ENCODE measurements at regions not wholly inside any gene's neighbourhood (a gene's known extent, or its start where the extent isn't known, plus 50 kb on each side); places are given as distances from the start of the nearest gene placed in this dataset.

DNA sequence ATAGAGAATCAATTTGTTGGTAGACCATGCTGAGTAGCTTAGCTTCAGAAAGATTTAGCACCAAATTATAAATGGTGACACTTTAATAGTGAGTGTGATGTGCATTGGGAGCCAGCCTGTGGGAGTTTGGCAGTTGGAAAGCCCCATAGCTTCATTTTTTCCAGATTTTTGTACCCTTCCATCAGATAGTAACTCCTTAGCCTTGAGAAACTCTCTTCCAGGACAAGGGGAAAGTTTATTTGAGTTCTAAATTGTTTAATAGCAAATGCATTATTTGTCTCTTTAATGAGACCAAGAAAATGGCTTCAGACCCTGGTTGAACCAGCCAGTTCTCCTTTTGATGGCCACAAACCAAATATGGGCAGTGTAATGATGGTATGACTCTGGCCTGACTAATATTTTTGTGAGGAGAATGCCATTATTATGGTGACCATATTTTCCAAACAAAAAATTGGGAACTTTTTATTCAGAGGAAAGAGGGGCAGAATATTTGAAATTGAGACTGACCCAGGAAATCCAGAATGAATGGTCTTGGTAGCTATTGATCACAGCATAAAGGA, 49.8 kb downstream of the PLCE1 start:
- Histone ChIP-seq H3K27ac (ENCODE audit: low read depth, low read length, poor library complexity, severe bottlenecking) (no peak overlapping the region), H3K4me2 (ENCODE audit: low read length) (no peak overlapping the region)

DNA sequence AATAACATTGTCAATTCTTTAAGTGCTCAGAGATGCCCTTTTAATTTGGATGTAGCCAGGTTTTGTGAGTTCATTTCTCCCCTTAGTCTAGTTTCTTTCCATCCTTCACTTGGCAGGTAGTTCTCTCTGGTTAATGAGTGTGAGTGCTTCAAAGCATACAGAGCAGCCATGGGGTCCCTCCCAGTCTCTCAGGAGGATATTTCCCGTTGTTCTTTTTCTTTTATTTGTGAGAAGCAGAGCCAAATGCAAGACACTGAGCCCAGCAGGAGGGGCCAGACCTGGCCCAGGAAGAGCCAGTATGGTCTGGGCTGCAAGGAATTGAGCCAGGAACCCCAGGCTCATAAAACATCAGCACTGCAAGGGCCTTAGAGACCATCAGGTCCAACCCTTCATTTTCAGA, 52.4 kb downstream of the PLCE1 start:
- Histone ChIP-seq H3K4me3 (ENCODE audit: low read depth, low read length, poor library complexity, severe bottlenecking) (no peak overlapping the region), H3K36me3 (ENCODE audit: insufficient read depth, low read length) (no peaks in the 10 kb centered on the region), H3K79me2 (ENCODE audit: insufficient read depth, low read length) (no peaks in the 10 kb centered on the region), H3K27me3 (ENCODE audit: insufficient read depth, low read length) (no peaks in the 10 kb centered on the region), H3K4me2 (ENCODE audit: low read length) (no peak overlapping the region), H3K9me2 (ENCODE audit: low read depth, low read length) (no peaks in the 10 kb centered on the region), H3K27ac (ENCODE audit: low read depth, low read length, poor library complexity, severe bottlenecking) (no peak overlapping the region), H4K20me1 (ENCODE audit: insufficient read depth, low read length) (no peaks in the 10 kb centered on the region), H3K4me1 (ENCODE audit: insufficient read depth, low read length, severe bottlenecking) (no peaks in the 10 kb centered on the region), H3F3A (ENCODE audit: insufficient read depth, low read length) (no peaks in the 10 kb centered on the region), H2AFZ (ENCODE audit: low read length) (no peak overlapping the region), H3K9ac (ENCODE audit: low read length) (no peak overlapping the region), H3K9me3 (ENCODE audit: low read length) (no peaks in the 10 kb centered on the region)
- TF ChIP-seq, protein P1, sequence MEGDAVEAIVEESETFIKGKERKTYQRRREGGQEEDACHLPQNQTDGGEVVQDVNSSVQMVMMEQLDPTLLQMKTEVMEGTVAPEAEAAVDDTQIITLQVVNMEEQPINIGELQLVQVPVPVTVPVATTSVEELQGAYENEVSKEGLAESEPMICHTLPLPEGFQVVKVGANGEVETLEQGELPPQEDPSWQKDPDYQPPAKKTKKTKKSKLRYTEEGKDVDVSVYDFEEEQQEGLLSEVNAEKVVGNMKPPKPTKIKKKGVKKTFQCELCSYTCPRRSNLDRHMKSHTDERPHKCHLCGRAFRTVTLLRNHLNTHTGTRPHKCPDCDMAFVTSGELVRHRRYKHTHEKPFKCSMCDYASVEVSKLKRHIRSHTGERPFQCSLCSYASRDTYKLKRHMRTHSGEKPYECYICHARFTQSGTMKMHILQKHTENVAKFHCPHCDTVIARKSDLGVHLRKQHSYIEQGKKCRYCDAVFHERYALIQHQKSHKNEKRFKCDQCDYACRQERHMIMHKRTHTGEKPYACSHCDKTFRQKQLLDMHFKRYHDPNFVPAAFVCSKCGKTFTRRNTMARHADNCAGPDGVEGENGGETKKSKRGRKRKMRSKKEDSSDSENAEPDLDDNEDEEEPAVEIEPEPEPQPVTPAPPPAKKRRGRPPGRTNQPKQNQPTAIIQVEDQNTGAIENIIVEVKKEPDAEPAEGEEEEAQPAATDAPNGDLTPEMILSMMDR (IDR thresholded peaks at IDR 0.05; ENCODE audit: low read length), result no peak
- TF ChIP-seq EZH2 (IDR thresholded peaks at IDR 0.05; ENCODE audit: borderline replicate concordance, low read length), result no peak

More for the DNA sequence above, 49.8 kb downstream of the PLCE1 start:
- no peak overlapping the region for H3K9ac ChIP-seq (ENCODE audit: low read length)
- no peaks in the 10 kb centered on the region for H3K4me1 ChIP-seq (ENCODE audit: insufficient read depth, low read length, severe bottlenecking)
- no peaks in the 10 kb centered on the region for H3K36me3 ChIP-seq (ENCODE audit: insufficient read depth, low read length)
- TF ChIP-seq, protein P1 (IDR thresholded peaks at IDR 0.05; ENCODE audit: low read length), result no peak
- TF ChIP-seq EZH2 (IDR thresholded peaks at IDR 0.05; ENCODE audit: borderline replicate concordance, low read length), result no peak
- H3K27me3 ChIP-seq (ENCODE audit: insufficient read depth, low read length), result no peaks in the 10 kb centered on the region
- no peak overlapping the region for H3K4me3 ChIP-seq (ENCODE audit: low read depth, low read length, poor library complexity, severe bottlenecking)
- H3K79me2 ChIP-seq (ENCODE audit: insufficient read depth, low read length), result no peaks in the 10 kb centered on the region
- H3K9me3 ChIP-seq (ENCODE audit: low read length), result no peaks in the 10 kb centered on the region
- no peaks in the 10 kb centered on the region for H4K20me1 ChIP-seq (ENCODE audit: insufficient read depth, low read length)
- H2AFZ ChIP-seq (ENCODE audit: low read length), result no peak overlapping the region
- H3F3A ChIP-seq (ENCODE audit: insufficient read depth, low read length), result no peaks in the 10 kb centered on the region
- H3K9me2 ChIP-seq (ENCODE audit: low read depth, low read length), result no peaks in the 10 kb centered on the region

DNA sequence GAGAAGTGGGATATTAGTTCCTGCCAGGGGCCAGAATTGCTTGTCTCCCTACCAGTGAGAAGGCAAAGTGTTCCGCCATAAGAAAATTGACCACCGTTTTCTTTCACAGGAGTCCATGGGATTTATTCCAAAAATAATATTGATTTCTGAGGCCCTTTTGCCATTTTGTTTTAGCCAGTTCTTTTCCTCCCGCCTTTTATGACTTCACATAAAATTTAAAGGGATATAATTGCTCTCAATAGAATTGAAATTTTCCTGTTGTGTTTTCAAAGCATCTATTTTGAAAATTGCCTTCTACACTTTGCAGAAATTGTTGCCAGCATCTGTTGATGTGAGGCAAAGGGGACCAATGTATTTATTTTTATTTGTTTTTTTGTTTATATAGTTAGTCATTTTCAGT, 53.6 kb downstream of the PLCE1 start:
- Histone ChIP-seq H3K27me3 (ENCODE audit: insufficient read depth, low read length) (no peaks in the 10 kb centered on the region), H3K9me3 (ENCODE audit: low read length) (no peaks in the 10 kb centered on the region), H3K79me2 (ENCODE audit: insufficient read depth, low read length) (no peaks in the 10 kb centered on the region), H3K4me2 (ENCODE audit: low read length) (no peak overlapping the region), H3K9ac (ENCODE audit: low read length) (no peak overlapping the region), H2AFZ (ENCODE audit: low read length) (no peak overlapping the region), H4K20me1 (ENCODE audit: insufficient read depth, low read length) (no peaks in the 10 kb centered on the region), H3K4me1 (ENCODE audit: insufficient read depth, low read length, severe bottlenecking) (no peaks in the 10 kb centered on the region), H3F3A (ENCODE audit: insufficient read depth, low read length) (no peaks in the 10 kb centered on the region), H3K27ac (ENCODE audit: low read depth, low read length, poor library complexity, severe bottlenecking) (no peak overlapping the region), H3K36me3 (ENCODE audit: insufficient read depth, low read length) (no peaks in the 10 kb centered on the region), H3K9me2 (ENCODE audit: low read depth, low read length) (no peaks in the 10 kb centered on the region), H3K4me3 (ENCODE audit: low read depth, low read length, poor library complexity, severe bottlenecking) (no peak overlapping the region)
- TF ChIP-seq, protein P1 (IDR thresholded peaks at IDR 0.05; ENCODE audit: low read length), result no peak
- no peak for TF ChIP-seq EZH2 (IDR thresholded peaks at IDR 0.05; ENCODE audit: borderline replicate concordance, low read length)

All from OCI-LY1 (cell line).